Mesendoderm (in vitro differentiated cells): ENCODE measurements at regions not wholly inside any gene's neighbourhood (a gene's known extent, or its start where the extent isn't known, plus 50 kb on each side); places are given as distances from the start of the nearest gene placed in this dataset.
"Not testable (repeated sequence)": the region's sequence is repeated elsewhere in the genome, so short reads cannot be mapped to it uniquely, and the experiment has no call there.

Experiments used
- DNase-seq: peaks from one replicate; pipeline ENCODE4 v3.0.0; 2013
- H2AK5ac ChIP-seq: 2 replicates; pipeline ENCODE4 v1.6.1; 2013; ENCODE audit warnings: low read length, inconsistent platforms
- H2BK120ac ChIP-seq: 2 replicates; pipeline ENCODE4 v1.6.1; 2013; ENCODE audit warnings: low read depth, mild to moderate bottlenecking, low read length, moderate library complexity, mixed read lengths
- H2BK15ac ChIP-seq: replicated peaks from 2 replicates; pipeline ENCODE4 v1.6.1; 2013; ENCODE audit warnings: low read depth, mild to moderate bottlenecking, moderate library complexity
- H2BK5ac ChIP-seq: 2 replicates; pipeline ENCODE4 v1.6.1; 2013; ENCODE audit warnings: low read length, inconsistent platforms
- H3K18ac ChIP-seq: 2 replicates; pipeline ENCODE4 v1.6.1; 2013; ENCODE audit warnings: mild to moderate bottlenecking, low read length, mixed read lengths
- H3K23ac ChIP-seq: one replicate; pipeline ENCODE4 v1.6.1; 2013; ENCODE audit warnings: low read length
- H3K27ac ChIP-seq: 2 replicates; pipeline ENCODE4 v1.5.1; 2013; ENCODE audit warnings: low read depth, mild to moderate bottlenecking, inconsistent platforms, low read length, moderate library complexity
- H3K27me3 ChIP-seq: 2 replicates; pipeline ENCODE4 v1.6.1; 2013; ENCODE audit warnings: low read length, control low read depth, mild to moderate bottlenecking, inconsistent platforms; ENCODE audit not compliant: insufficient read depth, poor library complexity
- H3K36me3 ChIP-seq: 2 replicates; pipeline ENCODE4 v1.6.1; 2013; ENCODE audit warnings: low read length, inconsistent platforms; ENCODE audit not compliant: control insufficient read depth, insufficient read depth
- H3K4ac ChIP-seq: one replicate; pipeline ENCODE4 v1.6.1; 2013; ENCODE audit warnings: low read depth, mild to moderate bottlenecking, low read length, moderate library complexity
- H3K4me1 ChIP-seq: 2 replicates; pipeline ENCODE4 v1.6.1; 2013; ENCODE audit warnings: low read depth, low read length, inconsistent platforms; ENCODE audit not compliant: control insufficient read depth
- H3K4me2 ChIP-seq: 2 replicates; pipeline ENCODE4 v1.6.1; 2013; ENCODE audit warnings: low read length
- H3K4me3 ChIP-seq: 2 replicates; pipeline ENCODE4 v1.5.1; 2013; ENCODE audit warnings: mild to moderate bottlenecking, low read length
- H3K56ac ChIP-seq: one replicate; pipeline ENCODE4 v1.6.1; 2013; ENCODE audit warnings: low read length
- H3K79me1 ChIP-seq: 2 replicates; pipeline ENCODE4 v1.6.1; 2013; ENCODE audit warnings: low read length, inconsistent platforms
- H3K79me2 ChIP-seq: 2 replicates; pipeline ENCODE4 v1.6.1; 2013; ENCODE audit warnings: mild to moderate bottlenecking, low read length; ENCODE audit not compliant: control insufficient read depth, insufficient read depth
- H3K9ac ChIP-seq: 2 replicates; pipeline ENCODE4 v1.6.1; 2013; ENCODE audit warnings: low read length, inconsistent platforms
- H4K5ac ChIP-seq: one replicate; pipeline ENCODE4 v1.6.1; 2013; ENCODE audit warnings: low read length
- H4K8ac ChIP-seq: one replicate; pipeline ENCODE4 v1.6.1; 2013; ENCODE audit warnings: low read depth, mild to moderate bottlenecking, control low read depth, low read length, moderate library complexity
- WGBS: extraction: QIAGEN DNeasy Blood & Tissue Kit; methylation state at CpG from one replicate; pipeline ENCODE4 v1.1.7; 2013; ENCODE audit warnings: low lambda C conversion rate, missing lambda C conversion rate; ENCODE audit not compliant: insufficient coverage; ENCODE audit errors: extremely low coverage; 5-methylcytosine and 5-hydroxymethylcytosine counted together

GRCh38 chr1:9442986-9443385, 96.3 kb upstream of the SLC25A33 start:
- no peak overlapping the region for H2BK5ac ChIP-seq
- no peak overlapping the region for H3K18ac ChIP-seq
- no peak overlapping the region for H4K5ac ChIP-seq
- no peaks in the 10 kb centered on the region for H3K79me2 ChIP-seq
- DNase-seq = no peak
- no peak overlapping the region for H4K8ac ChIP-seq
- H2BK120ac ChIP-seq = no peak overlapping the region
- no peak overlapping the region for H3K27ac ChIP-seq
- H3K4ac ChIP-seq = no peak overlapping the region
- H3K23ac ChIP-seq = no peak overlapping the region
- H3K4me1 ChIP-seq = peaks cover 6% of the 10 kb centered on the region
- H3K27me3 ChIP-seq = no peaks in the 10 kb centered on the region
- H3K4me3 ChIP-seq = no peak overlapping the region
- H3K9ac ChIP-seq = no peak overlapping the region
- H2BK15ac ChIP-seq = no peak overlapping the region
- H2AK5ac ChIP-seq = no peak overlapping the region
- no peaks in the 10 kb centered on the region for H3K79me1 ChIP-seq
- H3K4me2 ChIP-seq = no peak overlapping the region
- H3K56ac ChIP-seq = no peak overlapping the region
- no CpG with 5 or more reads among the region's 3 CpGs for WGBS
- H3K36me3 ChIP-seq = no peaks in the 10 kb centered on the region

- Histone ChIP-seq H2BK5ac (no peak overlapping the region), H3K79me2 (no peaks in the 10 kb centered on the region), H3K79me1 (no peaks in the 10 kb centered on the region), H3K23ac (no peak overlapping the region), H3K18ac (no peak overlapping the region), H2BK15ac (no peak overlapping the region), H4K8ac (no peak overlapping the region), H3K4me3 (no peak overlapping the region), H3K27me3 (no peaks in the 10 kb centered on the region), H3K27ac (no peak overlapping the region), H3K4me2 (no peak overlapping the region), H2AK5ac (no peak overlapping the region), H3K4me1 (peaks cover 10% of the 10 kb centered on the region), H3K56ac (peak overlapping the region; percentile 25), H3K4ac (no peak overlapping the region), H3K36me3 (no peaks in the 10 kb centered on the region), H4K5ac (no peak overlapping the region), H3K9ac (no peak overlapping the region), H2BK120ac (no peak overlapping the region)
- DNase-seq = no peak
- no CpG with 5 or more reads among the region's 14 CpGs for WGBS
These were observed 95.3 kb upstream of the SLC25A33 start for GRCh38 chr1:9443913-9444445.

GRCh38 chr1:9444532-9444931, 94.7 kb upstream of the SLC25A33 start:
- Histone ChIP-seq H3K27me3 (no peaks in the 10 kb centered on the region), H2AK5ac (peak overlapping the region; percentile 58), H3K23ac (no peak overlapping the region), H3K4me3 (no peak overlapping the region), H3K4me2 (no peak overlapping the region), H4K8ac (no peak overlapping the region), H3K79me1 (no peaks in the 10 kb centered on the region), H2BK120ac (no peak overlapping the region), H3K4me1 (peaks cover 12% of the 10 kb centered on the region), H3K27ac (no peak overlapping the region), H3K4ac (no peak overlapping the region), H3K56ac (no peak overlapping the region), H3K36me3 (no peaks in the 10 kb centered on the region), H3K79me2 (no peaks in the 10 kb centered on the region), H4K5ac (no peak overlapping the region), H3K18ac (no peak overlapping the region), H2BK5ac (no peak overlapping the region), H3K9ac (no peak overlapping the region), H2BK15ac (no peak overlapping the region)
- DNase-seq = no peak
- WGBS = no CpG with 5 or more reads among the region's 12 CpGs

DNA sequence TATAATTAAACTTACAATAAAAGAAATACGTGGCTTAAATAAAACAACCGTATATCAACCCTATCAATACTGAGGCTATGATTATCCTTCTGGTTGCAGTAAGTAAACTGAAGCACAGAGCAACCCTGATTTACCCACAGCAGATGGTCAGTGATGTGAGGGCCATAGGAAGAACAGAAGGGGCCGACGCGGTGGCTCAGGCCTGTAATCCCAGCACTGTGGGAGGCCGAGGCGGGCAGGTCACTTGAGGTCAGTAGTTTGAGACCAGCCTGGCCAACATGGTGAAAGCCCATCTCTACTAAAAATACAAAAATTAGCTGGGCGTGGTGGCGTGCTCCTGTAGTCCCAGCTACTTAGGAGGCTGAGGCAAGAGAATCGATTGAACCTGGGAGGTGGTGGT, 94.2 kb upstream of the SLC25A33 start:
- H3K4me3 ChIP-seq, H2BK15ac ChIP-seq, H3K27me3 ChIP-seq, H3K4me2 ChIP-seq, H3K23ac ChIP-seq, H2AK5ac ChIP-seq, H3K56ac ChIP-seq, H3K18ac ChIP-seq, H3K79me2 ChIP-seq, H2BK5ac ChIP-seq, H3K79me1 ChIP-seq, H2BK120ac ChIP-seq, H4K8ac ChIP-seq, H3K4ac ChIP-seq, H3K9ac ChIP-seq, H3K36me3 ChIP-seq, H3K27ac ChIP-seq, DNase-seq, H4K5ac ChIP-seq: not testable (repeated sequence)
- WGBS = no CpG with 5 or more reads among the region's 10 CpGs
- peaks cover 13% of the 10 kb centered on the region for H3K4me1 ChIP-seq

DNA sequence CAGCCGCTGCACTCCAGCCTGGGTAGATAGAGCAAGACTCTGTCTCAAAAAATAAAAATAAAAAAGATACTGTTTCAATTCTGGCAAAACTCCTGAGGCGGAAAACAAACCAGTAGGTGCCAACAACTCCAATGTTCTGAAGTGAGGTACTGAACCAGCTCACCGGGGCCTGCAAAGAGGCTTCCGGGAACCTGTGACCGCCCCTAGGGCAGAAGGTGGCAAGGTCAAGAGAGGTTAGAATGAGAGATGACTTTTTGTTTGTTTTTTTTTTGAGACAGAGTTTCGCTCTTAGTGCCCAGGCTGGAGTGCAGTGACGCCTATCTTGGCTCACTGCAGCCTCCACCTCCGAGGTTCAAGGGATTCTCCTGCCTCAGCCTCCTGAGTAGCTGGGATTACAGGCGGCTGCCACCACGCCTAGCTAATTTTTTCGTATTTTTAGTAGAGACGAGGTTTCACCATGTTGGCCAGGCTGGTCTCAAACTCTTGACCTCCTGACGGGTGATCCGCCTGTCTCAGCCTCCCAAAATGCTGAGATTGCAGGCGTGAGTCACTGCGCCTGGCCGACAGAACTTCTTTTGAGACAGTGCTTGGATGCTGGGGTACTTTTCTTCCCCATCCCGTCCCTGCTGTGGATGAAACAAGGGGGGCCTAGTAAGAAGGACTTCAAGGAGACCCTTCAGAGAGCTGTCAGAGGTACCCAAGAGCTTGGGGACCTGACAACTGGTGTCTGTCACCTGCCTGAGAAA, 91.9 kb upstream of the SLC25A33 start:
- Histone ChIP-seq H2BK120ac (no peak overlapping the region), H3K9ac (no peak overlapping the region), H3K4me2 (no peak overlapping the region), H3K79me2 (no peaks in the 10 kb centered on the region), H3K4me3 (no peak overlapping the region), H3K18ac (no peak overlapping the region), H3K36me3 (no peaks in the 10 kb centered on the region), H3K79me1 (no peaks in the 10 kb centered on the region), H3K27me3 (no peaks in the 10 kb centered on the region), H2BK5ac (no peak overlapping the region), H4K8ac (no peak overlapping the region), H3K27ac (no peak overlapping the region), H2BK15ac (no peak overlapping the region), H3K4me1 (peaks cover 13% of the 10 kb centered on the region), H2AK5ac (no peak overlapping the region), H3K4ac (no peak overlapping the region), H4K5ac (no peak overlapping the region), H3K56ac (no peak overlapping the region), H3K23ac (no peak overlapping the region)
- no peak for DNase-seq
- WGBS = no CpG with 5 or more reads among the region's 18 CpGs
